ENCODE measurements at regions not wholly inside any gene's neighbourhood (a gene's known extent, or its start where the extent isn't known, plus 50 kb on each side); places are given as distances from the start of the nearest gene placed in this dataset.
"Not testable (repeated sequence)": the region's sequence is repeated elsewhere in the genome, so short reads cannot be mapped to it uniquely, and the experiment has no call there.

DNA sequence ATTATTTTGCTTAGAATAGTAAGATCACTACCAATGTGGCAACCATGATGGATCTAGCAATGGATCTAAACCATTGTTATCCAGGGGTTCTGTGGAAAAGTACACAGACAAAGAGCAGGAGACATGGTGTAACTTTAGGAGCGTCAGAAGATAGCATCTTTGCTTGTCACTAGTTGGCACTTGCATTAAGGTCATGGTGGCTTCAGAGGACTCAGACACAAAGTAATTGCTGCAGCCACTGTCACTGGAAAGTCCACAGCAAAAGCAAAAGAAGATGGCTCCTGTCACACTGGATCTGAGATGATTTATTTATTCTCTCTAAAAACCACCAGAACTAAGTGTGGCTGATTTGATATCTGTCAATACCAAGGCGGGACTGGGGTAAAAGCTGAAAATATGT is 93.3 kb upstream of the PCDH20 start:
- DNase-seq (ENCODE audit: extremely low read depth, insufficient read length): no peak
- Histone ChIP-seq H3K27me3 (replicated peaks; ENCODE audit: control insufficient read depth, insufficient read depth, low read length) (no peaks in the 10 kb centered on the region), H3K4me3 (replicated peaks; ENCODE audit: low read depth, low read length) (no peak overlapping the region), H3K36me3 (ENCODE audit: control insufficient read depth, insufficient read depth, low read length) (no peaks in the 10 kb centered on the region)
- TF ChIP-seq, protein P1, sequence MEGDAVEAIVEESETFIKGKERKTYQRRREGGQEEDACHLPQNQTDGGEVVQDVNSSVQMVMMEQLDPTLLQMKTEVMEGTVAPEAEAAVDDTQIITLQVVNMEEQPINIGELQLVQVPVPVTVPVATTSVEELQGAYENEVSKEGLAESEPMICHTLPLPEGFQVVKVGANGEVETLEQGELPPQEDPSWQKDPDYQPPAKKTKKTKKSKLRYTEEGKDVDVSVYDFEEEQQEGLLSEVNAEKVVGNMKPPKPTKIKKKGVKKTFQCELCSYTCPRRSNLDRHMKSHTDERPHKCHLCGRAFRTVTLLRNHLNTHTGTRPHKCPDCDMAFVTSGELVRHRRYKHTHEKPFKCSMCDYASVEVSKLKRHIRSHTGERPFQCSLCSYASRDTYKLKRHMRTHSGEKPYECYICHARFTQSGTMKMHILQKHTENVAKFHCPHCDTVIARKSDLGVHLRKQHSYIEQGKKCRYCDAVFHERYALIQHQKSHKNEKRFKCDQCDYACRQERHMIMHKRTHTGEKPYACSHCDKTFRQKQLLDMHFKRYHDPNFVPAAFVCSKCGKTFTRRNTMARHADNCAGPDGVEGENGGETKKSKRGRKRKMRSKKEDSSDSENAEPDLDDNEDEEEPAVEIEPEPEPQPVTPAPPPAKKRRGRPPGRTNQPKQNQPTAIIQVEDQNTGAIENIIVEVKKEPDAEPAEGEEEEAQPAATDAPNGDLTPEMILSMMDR (IDR thresholded peaks at IDR 0.05; ENCODE audit: insufficient read depth, low read length, poor library complexity, severe bottlenecking): no peak

DNA sequence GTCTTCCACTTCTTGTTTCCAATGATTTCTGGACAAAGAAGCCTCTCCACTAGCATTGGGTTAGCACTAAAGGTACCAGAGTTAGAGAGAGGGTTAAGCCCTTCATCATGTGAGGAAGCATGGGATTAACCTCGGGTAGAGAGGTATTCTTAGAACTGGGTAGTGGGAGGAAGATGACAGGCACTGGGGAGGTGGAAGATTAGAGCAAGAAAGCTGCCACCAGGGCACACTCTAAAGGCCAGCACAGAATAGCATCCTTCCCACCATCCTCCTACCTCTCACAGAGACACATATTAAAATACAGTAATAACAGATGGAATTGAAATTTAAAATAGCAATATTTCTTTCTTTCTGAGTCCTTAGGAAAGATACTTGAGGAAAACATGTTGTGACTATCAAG is 84.5 kb upstream of the PCDH20 start:
- no peak for DNase-seq (ENCODE audit: extremely low read depth, insufficient read length)
- TF ChIP-seq, protein P1 (IDR thresholded peaks at IDR 0.05; ENCODE audit: insufficient read depth, low read length, poor library complexity, severe bottlenecking): no peak
- Histone ChIP-seq H3K36me3 (ENCODE audit: control insufficient read depth, insufficient read depth, low read length) (no peaks in the 10 kb centered on the region), H3K4me3 (replicated peaks; ENCODE audit: low read depth, low read length) (no peak overlapping the region), H3K27me3 (replicated peaks; ENCODE audit: control insufficient read depth, insufficient read depth, low read length) (no peaks in the 10 kb centered on the region)

DNA sequence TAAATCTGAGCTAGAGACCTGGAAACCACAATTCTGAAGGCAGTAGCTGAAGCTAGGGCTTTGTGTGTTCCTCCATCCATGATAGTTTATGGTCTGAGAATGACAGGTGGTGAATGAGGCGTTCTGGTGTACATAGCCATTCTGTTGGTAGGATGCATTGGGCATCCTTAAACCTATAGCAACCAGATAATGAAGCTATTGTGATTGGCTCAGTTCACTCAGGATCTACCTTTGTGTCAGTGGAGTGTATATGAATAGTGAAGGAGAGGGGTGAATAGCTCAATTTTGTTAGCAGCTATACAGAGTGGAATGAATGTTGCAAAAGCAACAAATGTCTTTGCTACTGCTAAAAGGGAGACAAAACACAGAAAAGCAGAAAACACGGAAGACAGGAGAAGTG is 80.0 kb upstream of the PCDH20 start:
- TF ChIP-seq, protein P1 (IDR thresholded peaks at IDR 0.05; ENCODE audit: insufficient read depth, low read length, poor library complexity, severe bottlenecking): no peak
- no peak for DNase-seq (ENCODE audit: extremely low read depth, insufficient read length)
- no peaks in the 10 kb centered on the region for H3K27me3 ChIP-seq (replicated peaks; ENCODE audit: control insufficient read depth, insufficient read depth, low read length)
- no peaks in the 10 kb centered on the region for H3K36me3 ChIP-seq (ENCODE audit: control insufficient read depth, insufficient read depth, low read length)
- no peak overlapping the region for H3K4me3 ChIP-seq (replicated peaks; ENCODE audit: low read depth, low read length)

DNA sequence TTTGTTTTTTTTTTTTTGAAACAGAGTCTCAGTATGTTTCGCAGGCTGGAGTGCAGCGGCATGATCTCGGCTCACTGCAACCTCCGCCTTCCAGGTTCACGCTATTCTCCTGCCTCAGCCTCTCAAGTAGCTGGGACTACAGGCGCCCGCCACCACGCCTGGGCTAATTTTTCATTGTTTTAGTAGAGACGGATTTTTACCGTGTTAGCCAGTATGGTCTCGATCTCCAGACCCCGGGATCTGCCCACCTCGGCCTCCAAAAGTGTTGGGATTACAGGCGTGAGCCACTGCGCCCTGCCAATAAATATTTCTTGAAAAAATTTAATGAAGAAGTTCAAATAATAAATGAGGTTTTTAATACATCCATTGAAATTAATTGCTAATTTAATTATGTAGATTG is 77.9 kb upstream of the PCDH20 start:
- DNase-seq (ENCODE audit: extremely low read depth, insufficient read length): not testable (repeated sequence)

DNA sequence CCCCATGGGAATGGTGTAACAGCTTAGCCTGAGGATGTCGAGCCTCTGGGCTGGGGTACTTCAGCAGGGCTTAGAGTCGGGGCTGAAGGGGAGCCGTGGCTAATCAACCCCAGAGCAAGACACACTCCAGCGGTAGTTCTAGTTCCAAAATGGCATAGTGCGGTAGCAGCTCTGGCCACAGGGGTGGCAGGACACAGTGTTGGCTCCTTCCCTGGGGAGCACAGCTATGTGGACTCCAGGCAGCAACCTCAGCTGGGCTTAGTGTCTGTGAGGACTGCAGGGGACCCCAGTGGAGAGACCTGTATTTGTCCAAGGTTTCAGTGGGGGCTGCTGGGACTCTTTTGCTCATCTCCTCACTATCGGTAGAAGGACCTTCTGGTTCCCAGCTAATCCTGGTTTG is 70.8 kb upstream of the PCDH20 start:
- H3K27me3 ChIP-seq (replicated peaks; ENCODE audit: control insufficient read depth, insufficient read depth, low read length): no peaks in the 10 kb centered on the region
- DNase-seq (ENCODE audit: extremely low read depth, insufficient read length): no peak
- no peaks in the 10 kb centered on the region for H3K36me3 ChIP-seq (ENCODE audit: control insufficient read depth, insufficient read depth, low read length)
- TF ChIP-seq, protein P1 (IDR thresholded peaks at IDR 0.05; ENCODE audit: insufficient read depth, low read length, poor library complexity, severe bottlenecking): no peak
- no peak overlapping the region for H3K4me3 ChIP-seq (replicated peaks; ENCODE audit: low read depth, low read length)

More for the DNA sequence above, 77.9 kb upstream of the PCDH20 start:
- not testable (repeated sequence) for H3K27me3 ChIP-seq (replicated peaks; ENCODE audit: control insufficient read depth, insufficient read depth, low read length); H3K36me3 ChIP-seq (ENCODE audit: control insufficient read depth, insufficient read depth, low read length); H3K4me3 ChIP-seq (replicated peaks; ENCODE audit: low read depth, low read length)

DNA sequence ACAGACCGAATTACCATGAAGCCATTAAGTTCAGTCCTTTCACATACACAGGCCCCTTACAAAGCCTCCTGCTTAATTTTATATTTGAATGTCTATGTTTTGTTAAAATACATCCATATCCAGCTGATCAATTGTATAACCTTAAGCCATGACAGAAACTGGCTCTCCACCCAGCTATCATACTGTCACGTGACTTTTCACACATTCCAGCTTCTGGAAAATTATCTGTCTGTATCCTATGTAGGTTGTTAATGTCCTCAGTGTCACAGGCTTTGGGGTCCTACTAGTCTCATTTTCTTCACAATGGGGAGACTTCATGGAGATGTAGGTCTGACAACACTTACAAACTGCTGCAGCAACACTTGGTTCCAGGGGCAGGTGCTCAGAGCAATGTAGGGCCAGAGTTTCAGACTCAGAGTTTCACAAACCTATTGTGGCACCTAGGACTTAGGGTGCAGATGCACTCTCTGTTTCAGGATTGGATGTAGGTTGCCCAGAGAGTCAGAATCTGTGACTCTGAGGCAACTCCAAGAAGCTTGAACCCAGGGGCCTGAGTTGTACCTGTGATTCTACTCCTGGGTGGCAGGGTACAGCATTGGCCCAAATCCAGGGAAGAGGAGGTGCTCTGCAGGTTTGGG is 69.6 kb upstream of the PCDH20 start:
- no peak for DNase-seq (ENCODE audit: extremely low read depth, insufficient read length)
- TF ChIP-seq, protein P1 (IDR thresholded peaks at IDR 0.05; ENCODE audit: insufficient read depth, low read length, poor library complexity, severe bottlenecking): no peak
- no peaks in the 10 kb centered on the region for H3K36me3 ChIP-seq (ENCODE audit: control insufficient read depth, insufficient read depth, low read length)

More for the DNA sequence above, 69.6 kb upstream of the PCDH20 start:
- Histone ChIP-seq H3K27me3 (replicated peaks; ENCODE audit: control insufficient read depth, insufficient read depth, low read length) (no peaks in the 10 kb centered on the region), H3K4me3 (replicated peaks; ENCODE audit: low read depth, low read length) (no peak overlapping the region)
